GM12878 (cell line): ENCODE measurements at regions not wholly inside any gene's neighbourhood (a gene's known extent, or its start where the extent isn't known, plus 50 kb on each side); places are given as distances from the start of the nearest gene placed in this dataset.

Experiments
- ATAC-seq: fragments of 200-7000 bp; cut with Tn5 transposase; 3 replicates; pipeline ENCODE4 v1.9.1; 2020; ENCODE audit warnings: mild to moderate bottlenecking, moderate library complexity
- BruUV-seq: library from RNA; stranded (reverse); fragments of 400-500 nt; replicated peaks from 2 replicates; lab custom pipeline; 2021; lab: Mats Ljungman, UMichigan
- CTCF ChIA-PET: fragments of 300-600 bp; sonication (Branson Sonifier 250); formaldehyde crosslinking; extraction: SDS; loops from one replicate; lab custom pipeline; 2021; ENCODE audit warnings: inconsistent platforms; lab: Yijun Ruan, JAX
- POLR2A ChIA-PET: fragments of 350-600 bp; formaldehyde crosslinking; extraction: SDS; loops from one replicate; lab custom pipeline; 2021; ENCODE audit warnings: inconsistent platforms; lab: Charles Lee
- RAD21 ChIA-PET: fragments of 300-600 bp; sonication (Branson Sonifier 250); formaldehyde crosslinking; loops from one replicate; lab custom pipeline; 2023; ENCODE audit warnings: antibody characterized with exemption; ENCODE audit not compliant: unreplicated experiment; lab: Charles Lee
- SMC1A ChIA-PET: fragments of 300-600 bp; sonication (Branson Sonifier 250); formaldehyde crosslinking; loops from one replicate; lab custom pipeline; 2023; ENCODE audit not compliant: unreplicated experiment, uncharacterized antibody; lab: Charles Lee
- DNase-seq: peaks from one replicate; pipeline ENCODE4 v3.0.0-alpha.2; 2011; ENCODE audit warnings: low read depth, low spot score
- FAIRE-seq: peaks from 3 replicates; lab custom pipeline; 2011; peaks lifted over from hg19 to GRCh38; lab: Jason Lieb, UNC
- H2AFZ ChIP-seq: 2 replicates; pipeline ENCODE4 v1.6.0; 2011; ENCODE audit warnings: low read depth, low read length, control low read depth; ENCODE audit not compliant: control insufficient read depth
- H3K27ac ChIP-seq: 2 replicates; pipeline ENCODE4 v1.5.1; 2011; ENCODE audit warnings: control low read depth; ENCODE audit not compliant: control insufficient read depth, insufficient read depth
- H3K27me3 ChIP-seq, 2 experiments: replicated peaks in 1 of 2; 2 replicates each; pipeline versions ENCODE4 v1.6.0 to v1.6.1; 2011; ENCODE audit warnings: low read length in 1 of 2; ENCODE audit not compliant: control insufficient read depth in 2 of 2, insufficient read depth in 2 of 2
- H3K36me3 ChIP-seq, 2 experiments: 2 replicates each; pipeline ENCODE4 v1.5.1; 2011; ENCODE audit warnings: low read length in 1 of 2; ENCODE audit not compliant: control insufficient read depth in 2 of 2, insufficient read depth in 2 of 2
- H3K4me1 ChIP-seq: 2 replicates; pipeline ENCODE4 v1.6.1; 2011; ENCODE audit warnings: mild to moderate bottlenecking, low read length, moderate library complexity, mixed read lengths; ENCODE audit not compliant: control insufficient read depth, insufficient read depth
- H3K4me2 ChIP-seq: 2 replicates; pipeline ENCODE4 v1.6.0; 2011; ENCODE audit warnings: control low read depth; ENCODE audit not compliant: control insufficient read depth, insufficient read depth
- H3K4me3 ChIP-seq: fragments of 200-600 bp; sonication (generic); 2 replicates; pipeline ENCODE4 v1.5.1; 2016
- H3K79me2 ChIP-seq: 2 replicates; pipeline ENCODE4 v1.6.0; 2011; ENCODE audit warnings: low read length; ENCODE audit not compliant: control insufficient read depth, insufficient read depth
- H3K9ac ChIP-seq: 2 replicates; pipeline ENCODE4 v1.8.0; 2011; ENCODE audit warnings: low read length, control low read depth, mixed read lengths; ENCODE audit not compliant: control insufficient read depth, insufficient read depth
- H3K9me3 ChIP-seq: replicated peaks from 3 replicates; pipeline ENCODE4 v1.5.1; 2011; ENCODE audit warnings: mild to moderate bottlenecking, low read length; ENCODE audit not compliant: control insufficient read depth, insufficient read depth
- H4K20me1 ChIP-seq: 2 replicates; pipeline ENCODE4 v1.6.0; 2011; ENCODE audit not compliant: control insufficient read depth, insufficient read depth
- ASH2L ChIP-seq: fragments of 300-600, 200-600 bp; sonication (generic); IDR thresholded peaks from 2 replicates; pipeline ENCODE4 v1.6.1; 2017; ENCODE audit warnings: low read depth, mild to moderate bottlenecking, borderline replicate concordance
- ATF7 ChIP-seq: fragments of 450-650 bp; IDR thresholded peaks from 2 replicates; pipeline ENCODE4 v1.6.1; 2016; ENCODE audit warnings: low read depth, mild to moderate bottlenecking
- FOXK2 ChIP-seq: fragments of 450-650 bp; IDR thresholded peaks from 2 replicates; pipeline ENCODE4 v1.6.1; 2017; ENCODE audit warnings: mild to moderate bottlenecking, moderate library complexity
- JUND ChIP-seq: IDR thresholded peaks from 2 replicates; pipeline ENCODE4 v1.6.1; 2012; ENCODE audit warnings: low read depth, mild to moderate bottlenecking, low read length, improper control_type of control experiment, moderate library complexity
- PAX5 ChIP-seq: IDR thresholded peaks from 2 replicates; pipeline ENCODE4 v1.6.1; 2011; ENCODE audit warnings: low read depth, low read length, borderline replicate concordance
- SMC3 ChIP-seq: IDR thresholded peaks from 2 replicates; pipeline ENCODE4 v1.6.1; 2011; ENCODE audit warnings: low read length, improper control_type of control experiment, borderline replicate concordance
- SUZ12 ChIP-seq: fragments of 200-600 bp; sonication (generic); IDR thresholded peaks from one replicate; pipeline ENCODE4 v1.6.1; 2018; ENCODE audit warnings: antibody characterized with exemption, mild to moderate bottlenecking; ENCODE audit not compliant: unreplicated experiment
- WGBS: methylation state at CpG from one replicate; pipeline ENCODE4 v1.1.6; 2016; ENCODE audit warnings: low lambda C conversion rate; ENCODE audit not compliant: insufficient replicate concordance, insufficient coverage; ENCODE audit errors: missing lambda C conversion rate; 5-methylcytosine and 5-hydroxymethylcytosine counted together
- in situ Hi-C: fragments of 300-500 bp; cut with MboI; formaldehyde crosslinking; loops from 9 replicates; pipeline ENCODE4 v1.14.3; 2018; ENCODE audit warnings: mixed read lengths
- intact Hi-C: fragments of 100-400 bp; cut with micrococcal nuclease; formaldehyde crosslinking; loops from one replicate; pipeline ENCODE4 v1.14.2; 2022; ENCODE audit not compliant: unreplicated experiment

DNA sequence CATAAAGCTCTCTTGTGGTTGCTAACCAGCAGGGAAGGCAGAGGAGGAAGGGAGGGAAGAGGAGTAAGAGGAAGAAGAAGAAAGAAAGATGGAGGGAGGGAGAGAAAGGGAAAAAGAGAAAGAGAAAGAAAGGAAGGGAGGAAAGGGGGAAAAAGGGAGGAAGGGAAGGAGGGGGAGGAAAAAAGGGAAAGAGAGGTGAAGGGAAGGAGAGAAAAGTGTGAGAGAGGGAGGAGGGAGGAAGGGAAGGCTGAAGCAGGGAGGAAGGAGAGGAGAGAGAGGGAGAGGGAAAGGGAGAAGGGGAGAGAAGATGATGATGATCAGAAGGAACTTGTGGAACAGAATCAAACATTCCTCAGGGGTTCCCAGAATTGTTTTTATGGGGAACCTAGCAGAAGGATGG, 57.5 kb upstream of the TOX2 start:
- ChIA-PET SMC1A (interaction anchor here (0.7 to 1.6 kb wide), 3 partner anchors 17 to 98 kb away, joined by 3 to 9 read pairs (median 3); no protein-coding TSS in a partner anchor), POLR2A (interaction anchor here (0.7 to 1.2 kb wide), 2 partner anchors 38 to 120 kb away, joined by 7 to 10 read pairs; no protein-coding TSS in a partner anchor), CTCF (interaction anchor here (1.4 to 3.2 kb wide), 2 partner anchors 13 to 22 kb away, joined by 3 to 10 read pairs; no protein-coding TSS in a partner anchor), RAD21 (no interaction called here)
- FAIRE-seq (no peak), DNase-seq (no peak), ATAC-seq (no peak)
- BruUV-seq = no TSS peak
- Histone ChIP-seq H3K27ac (no peak overlapping the region), H3K9ac (no peak overlapping the region), H4K20me1 (no peaks in the 10 kb centered on the region), H3K4me1 (no peaks in the 10 kb centered on the region), H2AFZ (no peak overlapping the region), H3K79me2 (no peaks in the 10 kb centered on the region), H3K4me2 (no peak overlapping the region), H3K4me3 (no peak overlapping the region), H3K36me3 (no peaks in the 10 kb centered on the region), H3K9me3 (no peaks in the 10 kb centered on the region), H3K27me3 (no peaks in the 10 kb centered on the region)
- no peak for TF ChIP-seq SUZ12
- TF ChIP-seq SMC3 = no peak
- no peak for TF ChIP-seq ASH2L
- TF ChIP-seq FOXK2 = peak; percentile 31; the same call in 1 of the 2 replicates
- TF ChIP-seq PAX5 = no peak
- in situ Hi-C loops (no loop called here), intact Hi-C loops (no loop called here)

GRCh38 chr20:43855803-43856202, 58.8 kb upstream of the TOX2 start:
- TF ChIP-seq JUND = no peak
- peak; percentile 41; the same call in 1 of the 2 replicates for TF ChIP-seq ATF7
- TF ChIP-seq, all 136 proteins: peak for 1
- in situ Hi-C loops = no loop called here
- SMC1A ChIA-PET = interaction anchor here (0.8 to 1.7 kb wide), 5 partner anchors 9 to 99 kb away, joined by 3 to 9 read pairs (median 4); no protein-coding TSS in a partner anchor
- POLR2A ChIA-PET = interaction anchor here (1.2 kb wide), 1 partner anchor 119 kb away, joined by 10 read pairs; no protein-coding TSS in a partner anchor
- Histone ChIP-seq H4K20me1 (no peaks in the 10 kb centered on the region), H3K4me1 (no peaks in the 10 kb centered on the region), H3K9me3 (no peaks in the 10 kb centered on the region), H3K36me3 (no peaks in the 10 kb centered on the region), H3K79me2 (no peaks in the 10 kb centered on the region), H3K9ac (no peak overlapping the region), H3K4me2 (no peak overlapping the region), H3K4me3 (no peak overlapping the region), H3K27me3 (no peaks in the 10 kb centered on the region), H3K27ac (no peak overlapping the region), H2AFZ (no peak overlapping the region)
- CTCF ChIA-PET = interaction anchor here (0.9 to 3.2 kb wide), 2 partner anchors 12 to 16 kb away, joined by 3 to 10 read pairs; no protein-coding TSS in a partner anchor
- no TSS peak for BruUV-seq
- RAD21 ChIA-PET = no interaction called here
- intact Hi-C loops = no loop called here
- FAIRE-seq (no peak), ATAC-seq (no peak), DNase-seq (no peak)
- WGBS = 76% methylated on average over 1 of the region's 1 CpG
